Testis (tissue), 2 donors: ENCODE measurements at regions not wholly inside any gene's neighbourhood (a gene's known extent, or its start where the extent isn't known, plus 50 kb on each side); places are given as distances from the start of the nearest gene placed in this dataset.

ENCODE experiments used
- CTCF ChIP-seq, 3 experiments: fragments of 450-650 bp in 2 of 3; fragments of 200-600 bp in 1 of 3; sonication (generic) in 1 of 3; IDR thresholded peaks; one replicate each; pipeline ENCODE4 v1.5.1; 2016 to 2019; ENCODE audit warnings: antibody characterized with exemption in 3 of 3, mild to moderate bottlenecking in 2 of 3, moderate library complexity in 1 of 3
- POLR2A ChIP-seq: fragments of 450-650 bp; IDR thresholded peaks from one replicate; pipeline ENCODE4 v1.6.1; 2017; ENCODE audit warnings: antibody characterized with exemption, mild to moderate bottlenecking, moderate library complexity

- TF ChIP-seq CTCF (IDR thresholded peaks at IDR 0.05), result no peak
- no peak for TF ChIP-seq POLR2A
Measured at GRCh38 chr15:95622843-95623242, 707.7 kb upstream of the NR2F2 start.
